DMS153 (cell line): ENCODE measurements at regions not wholly inside any gene's neighbourhood (a gene's known extent, or its start where the extent isn't known, plus 50 kb on each side); places are given as distances from the start of the nearest gene placed in this dataset.

ENCODE experiments used
- DNase-seq: peaks from one replicate; lab custom pipeline; 2025; lab: John Stamatoyannopoulos, UW

DNA sequence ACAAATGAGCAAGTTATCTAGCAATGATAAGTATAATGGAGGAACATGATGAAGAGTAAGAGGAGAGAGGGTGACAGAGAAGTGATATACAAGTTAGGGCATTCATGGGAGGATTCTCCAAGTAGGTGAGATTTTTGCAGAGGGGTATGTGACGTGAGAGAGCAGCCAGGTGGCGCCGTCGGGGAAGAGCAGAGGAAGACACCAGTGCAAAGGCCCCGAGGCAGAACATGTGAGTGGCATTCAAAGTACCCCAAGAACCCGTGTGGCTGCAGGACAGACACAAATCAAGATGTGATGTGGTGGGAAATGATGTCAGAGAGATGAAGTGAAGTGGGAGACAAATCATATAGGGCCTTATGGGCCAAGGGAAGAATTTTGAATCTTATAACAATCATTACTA, 81.8 kb upstream of the GRM7 start:
- no peak for DNase-seq

DNA sequence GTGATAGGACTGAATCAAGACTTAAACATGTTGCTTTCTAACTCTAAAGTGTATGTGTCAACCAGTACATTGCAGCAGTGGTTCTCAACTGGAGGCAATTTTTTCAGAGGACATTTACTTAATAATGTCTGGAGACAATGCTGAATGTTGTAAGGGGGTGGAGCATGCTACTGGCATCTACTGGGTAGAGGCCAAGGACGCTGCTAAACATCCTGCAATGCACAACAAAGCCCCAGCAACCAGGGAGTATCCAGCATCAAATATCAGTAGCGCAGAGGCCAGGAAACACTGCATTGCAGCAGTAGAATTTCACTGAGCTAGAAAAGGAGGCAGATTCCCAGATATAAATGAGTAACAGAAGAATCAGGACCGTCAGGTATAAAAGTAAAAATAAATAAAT, 79.8 kb upstream of the GRM7 start:
- peak; percentile 40 for DNase-seq

- no peak for DNase-seq
Observed at GRCh38 chr3:6785726-6786125, 75.2 kb upstream of the GRM7 start.

GRCh38 chr3:6791161-6791560, 69.8 kb upstream of the GRM7 start:
- DNase-seq = no peak

DNA sequence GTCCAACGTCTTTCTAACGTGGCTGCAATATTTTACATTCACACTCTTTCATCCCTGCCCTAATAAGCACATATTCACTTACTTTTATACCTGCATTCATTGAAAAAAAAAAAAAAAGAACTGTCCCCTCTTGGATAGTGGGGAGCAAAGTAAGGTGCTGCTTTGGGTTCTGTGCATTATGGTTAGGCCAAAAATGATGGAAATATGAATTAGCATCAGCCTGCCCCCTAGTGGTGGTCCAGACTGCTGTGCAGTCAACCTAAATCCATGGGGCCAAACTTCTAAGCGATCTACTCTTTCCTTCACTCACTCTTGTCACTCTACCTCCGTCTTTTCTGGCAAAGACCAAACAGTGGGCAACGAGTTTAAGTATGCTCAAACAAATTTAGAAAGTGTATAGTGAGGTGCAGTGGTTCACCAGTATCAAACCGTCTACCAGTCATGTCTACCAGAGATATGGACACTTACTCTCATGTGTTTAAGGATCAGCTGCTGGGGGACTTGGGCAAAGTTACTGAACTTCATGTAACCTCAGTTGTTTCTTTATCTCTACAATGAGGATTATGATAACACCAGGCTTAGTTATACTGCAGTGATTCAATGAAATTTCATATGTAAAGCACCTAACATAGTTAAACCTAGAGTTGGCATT, 61.5 kb upstream of the GRM7 start:
- no peak for DNase-seq

DNA sequence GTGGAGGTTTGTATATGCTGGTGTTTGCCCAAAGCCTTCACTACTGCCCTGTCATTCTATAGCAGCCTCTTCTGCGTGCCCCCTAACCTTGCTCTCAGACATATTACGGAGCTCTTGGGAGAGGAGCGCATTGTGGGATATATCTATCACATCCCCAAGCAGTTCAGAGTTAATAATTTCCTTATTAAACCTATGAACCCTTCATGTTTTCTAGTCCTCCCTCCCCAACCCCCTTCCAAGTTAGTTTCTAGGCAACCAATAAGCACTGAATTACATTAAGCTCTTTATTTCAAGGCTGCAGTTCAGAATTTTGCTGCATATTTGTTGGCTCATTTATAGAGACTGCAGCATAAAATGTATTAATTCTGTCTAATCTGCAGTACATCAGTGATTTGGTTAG, 57.3 kb upstream of the GRM7 start:
- DNase-seq = no peak

- no peak for DNase-seq
Observed at GRCh38 chr3:6805236-6805635, 55.7 kb upstream of the GRM7 start.

- DNase-seq = no peak
Observed at GRCh38 chr3:6806991-6807390, 53.9 kb upstream of the GRM7 start.

GRCh38 chr3:6807967-6808588, 52.8 kb upstream of the GRM7 start:
- peak; percentile 20 for DNase-seq

GRCh38 chr3:6809349-6809748, 51.6 kb upstream of the GRM7 start:
- DNase-seq = no peak
